Psoas muscle (tissue), 7 donors: ENCODE measurements at regions not wholly inside any gene's neighbourhood (a gene's known extent, or its start where the extent isn't known, plus 50 kb on each side); places are given as distances from the start of the nearest gene placed in this dataset.

Source experiments
- ATAC-seq, 4 donors: fragments of 200-7000 bp; cut with Tn5 transposase; one replicate each; pipeline ENCODE4 v1.9.1; 2020; ENCODE audit warnings: moderate library complexity in 3 of 4, mild to moderate bottlenecking in 2 of 4
- DNase-seq, 2 donors: peaks; one replicate each; pipeline ENCODE4 v3.0.0-alpha.2; 2020
- H3K27ac ChIP-seq: fragments of 200-600 bp; one replicate; pipeline ENCODE4 v1.8.0; 2022
- H3K27me3 ChIP-seq, 3 donors: fragments of 200-600 bp in 1 of 3; one replicate each; pipeline versions ENCODE4 v1.6.1 to v1.8.0; 2013 to 2022; ENCODE audit warnings: low read length in 2 of 3, mild to moderate bottlenecking in 2 of 3, moderate library complexity in 1 of 3; ENCODE audit not compliant: insufficient read depth in 3 of 3
- H3K36me3 ChIP-seq, 2 donors: fragments of 200-600 bp in 1 of 2; one replicate each; pipeline versions ENCODE4 v1.6.1 to v1.8.0; 2013 to 2022; ENCODE audit warnings: low read depth in 1 of 2, mild to moderate bottlenecking in 1 of 2, moderate library complexity in 1 of 2; ENCODE audit not compliant: insufficient read depth in 1 of 2
- H3K4me1 ChIP-seq: fragments of 200-600 bp; one replicate; pipeline ENCODE4 v1.8.0; 2022
- H3K4me3 ChIP-seq: fragments of 200-600 bp; one replicate; pipeline ENCODE4 v1.8.0; 2022; ENCODE audit warnings: mild to moderate bottlenecking
- H3K9me3 ChIP-seq: fragments of 200-600 bp; one replicate; pipeline ENCODE4 v1.8.0; 2022
- CTCF ChIP-seq: fragments of 200-600 bp; IDR thresholded peaks from one replicate; pipeline ENCODE4 v1.8.0; 2022; ENCODE audit warnings: antibody characterized with exemption
- WGBS, 3 donors: extraction: QIAGEN DNeasy Blood & Tissue Kit; methylation state at CpG; one replicate each; pipeline versions ENCODE4 v1.1.6 to v1.1.7; 2013; 5-methylcytosine and 5-hydroxymethylcytosine counted together
- intact Hi-C, 2 donors: fragments of 100-400 bp; cut with DNase I; formaldehyde crosslinking; loops; one replicate each; pipeline versions ENCODE4 v1.11.0 to v1.14.2; 2022
- donor health status: healthy with polysubstance abuse.
- donor health status: DM: no; HTN: no; CAD: no; lungs with moderate emphysema.
- donor health status: Bipolar disorder and iron deficiency.
- donor health status: healthy.
- donor health status: DM: yes; HTN: yes; CAD: no.
- donor health status: DM: no; HTN: no; CAD: no.
- donor health status: DM: yes; HTN: yes; CAD: no.

- DNase-seq (no peak), ATAC-seq (no peak)
- Histone ChIP-seq H3K27ac (no peak overlapping the region), H3K9me3 (no peaks in the 10 kb centered on the region), H3K4me3 (no peak overlapping the region), H3K36me3 (no peaks in the 10 kb centered on the region), H3K27me3 (no peaks in the 10 kb centered on the region), H3K4me1 (no peaks in the 10 kb centered on the region)
- 47 to 57% (median 48%) methylated on average over 6 of the region's 6 CpGs for WGBS, 3 donors
- TF ChIP-seq CTCF: no peak
- intact Hi-C loops: no loop called here
These were observed 1928.2 kb upstream of the WWC1 start for GRCh38 chr5:166363087-166363760.

GRCh38 chr5:166365164-166365563, 1926.3 kb upstream of the WWC1 start:
- H3K4me3 ChIP-seq: no peak overlapping the region
- no peak for DNase-seq
- no peak for TF ChIP-seq CTCF
- H3K4me1 ChIP-seq: no peaks in the 10 kb centered on the region
- no peaks in the 10 kb centered on the region for H3K9me3 ChIP-seq
- 59 to 64% (median 62%) methylated on average over 4 of the region's 4 CpGs for WGBS, 3 donors
- no peak for ATAC-seq
- H3K36me3 ChIP-seq: no peaks in the 10 kb centered on the region
- no peaks in the 10 kb centered on the region for H3K27me3 ChIP-seq
- intact Hi-C loops: no loop called here
- H3K27ac ChIP-seq: no peak overlapping the region

GRCh38 chr5:166367391-166367790, 1924.1 kb upstream of the WWC1 start:
- TF ChIP-seq CTCF: no peak

GRCh38 chr5:166369346-166369745, 1922.1 kb upstream of the WWC1 start:
- TF ChIP-seq CTCF: no peak
- Histone ChIP-seq H3K4me3 (no peak overlapping the region), H3K4me1 (no peaks in the 10 kb centered on the region), H3K36me3 (no peaks in the 10 kb centered on the region), H3K9me3 (no peaks in the 10 kb centered on the region), H3K27me3 (no peaks in the 10 kb centered on the region), H3K27ac (no peak overlapping the region)
- DNase-seq (no peak), ATAC-seq (no peak)
- 32 to 42% (median 37%) methylated on average over 2 of the region's 2 CpGs for WGBS, 3 donors
- intact Hi-C loops: no loop called here

More at GRCh38 chr5:166367391-166367790, 1924.1 kb upstream of the WWC1 start:
- ATAC-seq (no peak), DNase-seq (no peak)
- no peaks in the 10 kb centered on the region for H3K36me3 ChIP-seq
- H3K27me3 ChIP-seq: no peaks in the 10 kb centered on the region
- no peaks in the 10 kb centered on the region for H3K9me3 ChIP-seq
- WGBS, 3 donors: 78 to 85% (median 80%) methylated on average over 1 of the region's 1 CpG
- intact Hi-C loops: no loop called here
- no peak overlapping the region for H3K4me3 ChIP-seq
- no peak overlapping the region for H3K27ac ChIP-seq
- no peaks in the 10 kb centered on the region for H3K4me1 ChIP-seq

- 31 to 40% (median 34%) methylated on average over 2 of the region's 2 CpGs for WGBS, 3 donors
- no peak for TF ChIP-seq CTCF
- Histone ChIP-seq H3K4me1 (no peaks in the 10 kb centered on the region), H3K9me3 (no peaks in the 10 kb centered on the region), H3K4me3 (no peak overlapping the region), H3K36me3 (no peaks in the 10 kb centered on the region), H3K27ac (no peak overlapping the region), H3K27me3 (no peaks in the 10 kb centered on the region)
- intact Hi-C loops: no loop called here
- ATAC-seq: no peak
- DNase-seq: no peak
These were observed 1921.6 kb upstream of the WWC1 start for GRCh38 chr5:166369807-166370206.
